ENCODE measurements at regions not wholly inside any gene's neighbourhood (a gene's known extent, or its start where the extent isn't known, plus 50 kb on each side); places are given as distances from the start of the nearest gene placed in this dataset.

GRCh38 chr1:218896202-218896601, 277.5 kb upstream of the LYPLAL1 start:
- Mint-ChIP-seq H3K9me3 (ENCODE audit: unreplicated experiment) (no peaks in the 10 kb centered on the region), H3K36me3 (ENCODE audit: unreplicated experiment) (no peaks in the 10 kb centered on the region), H3K27me3 (ENCODE audit: unreplicated experiment) (no peaks in the 10 kb centered on the region)

DNA sequence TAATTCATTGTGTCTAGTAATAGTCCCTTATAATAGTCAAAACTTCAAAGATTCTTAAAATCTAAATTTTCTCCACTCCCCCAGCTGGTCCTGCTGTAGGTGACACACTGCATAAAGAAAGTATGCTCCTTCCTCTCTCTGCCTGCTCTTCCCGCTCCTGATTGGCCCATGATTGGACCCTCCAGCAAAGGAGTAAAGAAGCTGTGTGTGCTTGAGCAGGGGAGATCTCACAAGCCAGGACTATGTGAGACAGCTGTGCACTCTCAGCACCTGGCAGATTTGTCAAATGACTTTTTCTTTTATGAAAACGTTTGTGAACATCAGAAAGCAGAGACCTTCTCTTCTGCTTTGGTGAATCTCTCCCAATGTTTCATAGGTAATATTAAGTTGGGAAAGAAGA, 274.8 kb upstream of the LYPLAL1 start:
- TF ChIP-seq, protein P1, sequence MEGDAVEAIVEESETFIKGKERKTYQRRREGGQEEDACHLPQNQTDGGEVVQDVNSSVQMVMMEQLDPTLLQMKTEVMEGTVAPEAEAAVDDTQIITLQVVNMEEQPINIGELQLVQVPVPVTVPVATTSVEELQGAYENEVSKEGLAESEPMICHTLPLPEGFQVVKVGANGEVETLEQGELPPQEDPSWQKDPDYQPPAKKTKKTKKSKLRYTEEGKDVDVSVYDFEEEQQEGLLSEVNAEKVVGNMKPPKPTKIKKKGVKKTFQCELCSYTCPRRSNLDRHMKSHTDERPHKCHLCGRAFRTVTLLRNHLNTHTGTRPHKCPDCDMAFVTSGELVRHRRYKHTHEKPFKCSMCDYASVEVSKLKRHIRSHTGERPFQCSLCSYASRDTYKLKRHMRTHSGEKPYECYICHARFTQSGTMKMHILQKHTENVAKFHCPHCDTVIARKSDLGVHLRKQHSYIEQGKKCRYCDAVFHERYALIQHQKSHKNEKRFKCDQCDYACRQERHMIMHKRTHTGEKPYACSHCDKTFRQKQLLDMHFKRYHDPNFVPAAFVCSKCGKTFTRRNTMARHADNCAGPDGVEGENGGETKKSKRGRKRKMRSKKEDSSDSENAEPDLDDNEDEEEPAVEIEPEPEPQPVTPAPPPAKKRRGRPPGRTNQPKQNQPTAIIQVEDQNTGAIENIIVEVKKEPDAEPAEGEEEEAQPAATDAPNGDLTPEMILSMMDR (IDR thresholded peaks at IDR 0.05; ENCODE audit: partially characterized antibody, unreplicated experiment): no peak
- Mint-ChIP-seq H3K9me3 (ENCODE audit: unreplicated experiment) (no peaks in the 10 kb centered on the region), H3K36me3 (ENCODE audit: unreplicated experiment) (no peaks in the 10 kb centered on the region), H3K27me3 (ENCODE audit: unreplicated experiment) (no peaks in the 10 kb centered on the region), H3K4me1 (ENCODE audit: low read depth, unreplicated experiment) (no peaks in the 10 kb centered on the region), H3K27ac (ENCODE audit: unreplicated experiment) (no peak overlapping the region), H3K4me3 (ENCODE audit: unreplicated experiment) (no peak overlapping the region)
- DNase-seq: no peak

More at GRCh38 chr1:218896202-218896601, 277.5 kb upstream of the LYPLAL1 start:
- Mint-ChIP-seq H3K4me3 (ENCODE audit: unreplicated experiment) (no peak overlapping the region), H3K27ac (ENCODE audit: unreplicated experiment) (no peak overlapping the region), H3K4me1 (ENCODE audit: low read depth, unreplicated experiment) (no peaks in the 10 kb centered on the region)
- no peak for DNase-seq
- TF ChIP-seq, protein P1 (IDR thresholded peaks at IDR 0.05; ENCODE audit: partially characterized antibody, unreplicated experiment): no peak

DNA sequence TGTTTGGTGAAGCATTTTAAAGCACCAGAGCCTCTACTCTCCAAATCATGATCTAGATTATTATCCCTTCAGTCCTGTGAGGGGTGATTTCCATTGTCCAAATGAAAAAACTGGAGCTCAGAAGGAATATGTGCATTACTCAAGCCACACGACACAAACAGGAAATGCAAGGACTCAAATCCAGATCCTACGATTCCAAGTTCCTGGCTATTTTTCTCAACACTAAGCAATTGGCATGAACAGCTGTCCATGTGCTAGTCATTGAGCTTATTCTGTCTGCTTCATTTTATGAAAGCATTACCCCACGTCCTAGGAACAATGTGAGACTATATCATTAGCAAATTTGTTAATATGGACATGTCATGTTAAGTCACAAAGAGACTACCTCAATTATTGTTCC, 273.1 kb upstream of the LYPLAL1 start:
- no peaks in the 10 kb centered on the region for H3K4me1 Mint-ChIP-seq (ENCODE audit: low read depth, unreplicated experiment)
- no peaks in the 10 kb centered on the region for H3K9me3 Mint-ChIP-seq (ENCODE audit: unreplicated experiment)
- H3K27ac Mint-ChIP-seq (ENCODE audit: unreplicated experiment): no peak overlapping the region
- no peak overlapping the region for H3K4me3 Mint-ChIP-seq (ENCODE audit: unreplicated experiment)
- no peaks in the 10 kb centered on the region for H3K27me3 Mint-ChIP-seq (ENCODE audit: unreplicated experiment)
- TF ChIP-seq, protein P1 (IDR thresholded peaks at IDR 0.05; ENCODE audit: partially characterized antibody, unreplicated experiment): no peak
- H3K36me3 Mint-ChIP-seq (ENCODE audit: unreplicated experiment): no peaks in the 10 kb centered on the region
- no peak for DNase-seq

GRCh38 chr1:218904416-218904815, 269.3 kb upstream of the LYPLAL1 start:
- Mint-ChIP-seq H3K27ac (ENCODE audit: unreplicated experiment) (no peak overlapping the region), H3K27me3 (ENCODE audit: unreplicated experiment) (no peaks in the 10 kb centered on the region), H3K4me1 (ENCODE audit: low read depth, unreplicated experiment) (no peaks in the 10 kb centered on the region), H3K9me3 (ENCODE audit: unreplicated experiment) (no peaks in the 10 kb centered on the region), H3K36me3 (ENCODE audit: unreplicated experiment) (no peaks in the 10 kb centered on the region), H3K4me3 (ENCODE audit: unreplicated experiment) (no peak overlapping the region)
- no peak for DNase-seq
- TF ChIP-seq, protein P1 (IDR thresholded peaks at IDR 0.05; ENCODE audit: partially characterized antibody, unreplicated experiment): no peak

- DNase-seq: no peak
- Mint-ChIP-seq H3K27ac (ENCODE audit: unreplicated experiment) (no peak overlapping the region), H3K9me3 (ENCODE audit: unreplicated experiment) (no peaks in the 10 kb centered on the region), H3K27me3 (ENCODE audit: unreplicated experiment) (no peaks in the 10 kb centered on the region), H3K4me1 (ENCODE audit: low read depth, unreplicated experiment) (no peaks in the 10 kb centered on the region), H3K4me3 (ENCODE audit: unreplicated experiment) (no peak overlapping the region), H3K36me3 (ENCODE audit: unreplicated experiment) (no peaks in the 10 kb centered on the region)
- TF ChIP-seq, protein P1 (IDR thresholded peaks at IDR 0.05; ENCODE audit: partially characterized antibody, unreplicated experiment): no peak
These were observed 257.0 kb upstream of the LYPLAL1 start for GRCh38 chr1:218916720-218917119.
